Activated CD4-positive, alpha-beta memory T cell treated with anti-CD3 and anti-CD28 coated beads for 36 hours (primary cell): ENCODE measurements at regions not wholly inside any gene's neighbourhood (a gene's known extent, or its start where the extent isn't known, plus 50 kb on each side); places are given as distances from the start of the nearest gene placed in this dataset.
"Not testable (repeated sequence)": the region's sequence is repeated elsewhere in the genome, so short reads cannot be mapped to it uniquely, and the experiment has no call there.

ENCODE experiments used
- CTCF ChIA-PET: fragments of 350-600 bp; sonication (Branson Sonifier 250); formaldehyde crosslinking; loops from one replicate; lab custom pipeline; 2021; ENCODE audit warnings: antibody characterized with exemption, inconsistent platforms; lab: Charles Lee
- POLR2A ChIA-PET: fragments of 350-600 bp; sonication (Branson Sonifier 250); formaldehyde crosslinking; loops from one replicate; lab custom pipeline; 2021; ENCODE audit warnings: antibody characterized with exemption; lab: Charles Lee
- DNase-seq: peaks from one replicate; pipeline ENCODE4 v3.0.0-alpha.2; 2020
- H3K27ac Mint-ChIP-seq: one replicate; pipeline ENCODE4 v1.8.0; 2021; ENCODE audit warnings: mixed read lengths
- H3K27me3 Mint-ChIP-seq: one replicate; pipeline ENCODE4 v1.8.0; 2021; ENCODE audit warnings: mixed read lengths
- H3K36me3 Mint-ChIP-seq: one replicate; pipeline ENCODE4 v1.8.0; 2021; ENCODE audit warnings: mixed read lengths
- H3K4me1 Mint-ChIP-seq: one replicate; pipeline ENCODE4 v1.8.0; 2021; ENCODE audit warnings: low read depth, mixed read lengths
- H3K4me3 Mint-ChIP-seq: one replicate; pipeline ENCODE4 v1.8.0; 2021; ENCODE audit warnings: mild to moderate bottlenecking, mixed read lengths
- H3K9me3 Mint-ChIP-seq: one replicate; pipeline ENCODE4 v1.8.0; 2021; ENCODE audit warnings: mixed read lengths
- intact Hi-C: fragments of 100-400 bp; cut with micrococcal nuclease; formaldehyde crosslinking; loops from one replicate; pipeline ENCODE4 v1.15.1; 2023

GRCh38 chr12:63007726-63008125 is 72.8 kb upstream of the PPM1H start:
- Mint-ChIP-seq H3K4me3 (no peak overlapping the region), H3K4me1 (no peaks in the 10 kb centered on the region), H3K9me3 (peaks cover 2% of the 10 kb centered on the region), H3K27me3 (no peaks in the 10 kb centered on the region), H3K27ac (no peak overlapping the region), H3K36me3 (no peaks in the 10 kb centered on the region)
- no peak for DNase-seq
- CTCF ChIA-PET, result no interaction called here
- intact Hi-C loops, result no loop called here
- POLR2A ChIA-PET, result no interaction called here

DNA sequence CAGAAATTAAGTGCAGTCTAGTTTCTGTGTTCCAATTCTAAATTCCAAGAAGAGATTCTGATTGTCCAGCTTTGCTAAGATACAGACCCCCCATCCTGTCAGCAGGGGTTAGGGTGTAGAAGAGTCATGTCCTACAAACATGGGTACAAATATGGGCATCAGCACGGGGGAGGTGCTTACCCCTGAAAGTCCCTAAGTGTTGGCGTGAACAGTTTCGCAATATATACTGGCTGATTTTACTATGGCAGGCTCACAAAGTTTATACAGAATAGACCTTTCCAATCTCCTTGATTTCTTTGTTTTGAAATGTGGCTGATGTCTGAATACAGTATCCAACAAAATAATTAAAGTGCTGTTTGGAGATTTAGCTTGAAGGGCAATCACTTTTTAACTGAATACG is 71.6 kb upstream of the PPM1H start:
- no peaks in the 10 kb centered on the region for H3K4me1 Mint-ChIP-seq
- no peak overlapping the region for H3K4me3 Mint-ChIP-seq
- no peak overlapping the region for H3K27ac Mint-ChIP-seq
- H3K36me3 Mint-ChIP-seq, result no peaks in the 10 kb centered on the region
- H3K27me3 Mint-ChIP-seq, result no peaks in the 10 kb centered on the region
- intact Hi-C loops, result no loop called here
- CTCF ChIA-PET, result no interaction called here
- POLR2A ChIA-PET, result no interaction called here
- DNase-seq, result no peak
- H3K9me3 Mint-ChIP-seq, result peaks cover 2% of the 10 kb centered on the region

GRCh38 chr12:63005382-63005781 is 70.4 kb upstream of the PPM1H start:
- Mint-ChIP-seq H3K4me3 (no peak overlapping the region), H3K27me3 (no peaks in the 10 kb centered on the region), H3K9me3 (peaks cover 2% of the 10 kb centered on the region), H3K36me3 (no peaks in the 10 kb centered on the region), H3K4me1 (no peaks in the 10 kb centered on the region), H3K27ac (no peak overlapping the region)
- intact Hi-C loops, result no loop called here
- DNase-seq, result no peak
- CTCF ChIA-PET, result no interaction called here
- POLR2A ChIA-PET, result no interaction called here

DNA sequence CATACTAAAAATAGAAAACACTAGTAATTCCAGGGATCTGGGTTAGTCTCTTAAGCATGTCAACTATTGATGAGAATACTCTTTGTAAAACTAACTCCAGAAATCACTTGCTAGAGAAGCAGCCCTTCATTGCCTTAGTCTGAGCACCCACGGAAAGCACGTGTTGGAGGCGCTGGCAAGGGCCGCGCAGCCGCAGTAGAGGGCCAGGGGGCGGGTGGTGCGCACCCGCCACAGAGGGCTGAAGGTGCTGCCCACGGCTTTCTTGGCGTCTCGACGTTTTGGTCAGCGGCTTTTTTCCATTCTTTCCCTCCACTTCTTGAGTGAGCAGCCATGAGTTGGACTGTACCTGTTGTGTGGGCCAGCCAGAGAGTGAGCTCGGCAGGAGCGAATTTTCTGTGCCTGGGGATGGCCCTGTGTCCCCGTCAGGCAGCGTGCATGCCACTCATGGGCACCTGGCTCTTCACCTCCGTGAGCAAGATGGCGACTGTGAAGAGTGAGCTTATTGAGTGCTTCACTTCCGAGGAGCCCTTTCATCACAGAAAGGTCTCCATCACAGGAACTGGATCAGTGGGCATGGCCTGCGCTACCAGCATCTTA is 68.4 kb upstream of the PPM1H start:
- CTCF ChIA-PET, result no interaction called here

GRCh38 chr12:63002059-63002458 is 67.1 kb upstream of the PPM1H start:
- CTCF ChIA-PET, H3K4me1 Mint-ChIP-seq, H3K9me3 Mint-ChIP-seq, H3K4me3 Mint-ChIP-seq, DNase-seq, H3K36me3 Mint-ChIP-seq, H3K27me3 Mint-ChIP-seq, H3K27ac Mint-ChIP-seq, intact Hi-C loops: not testable (repeated sequence)
- POLR2A ChIA-PET, result interaction anchor here (0.8 kb wide), 1 partner anchor 66 kb away, joined by 3 read pairs; no protein-coding TSS in a partner anchor

More for the DNA sequence above, 68.4 kb upstream of the PPM1H start:
- no peak overlapping the region for H3K27ac Mint-ChIP-seq
- H3K9me3 Mint-ChIP-seq, result peaks cover 2% of the 10 kb centered on the region
- intact Hi-C loops, result no loop called here
- H3K4me3 Mint-ChIP-seq, result no peak overlapping the region
- DNase-seq, result no peak
- H3K27me3 Mint-ChIP-seq, result no peaks in the 10 kb centered on the region
- POLR2A ChIA-PET, result no interaction called here
- no peaks in the 10 kb centered on the region for H3K4me1 Mint-ChIP-seq
- H3K36me3 Mint-ChIP-seq, result no peaks in the 10 kb centered on the region

GRCh38 chr12:62998454-62998853 is 63.5 kb upstream of the PPM1H start:
- Mint-ChIP-seq H3K36me3 (no peaks in the 10 kb centered on the region), H3K9me3 (peaks cover 1% of the 10 kb centered on the region), H3K4me3 (no peak overlapping the region), H3K27me3 (no peaks in the 10 kb centered on the region), H3K27ac (no peak overlapping the region), H3K4me1 (no peaks in the 10 kb centered on the region)
- no peak for DNase-seq
- intact Hi-C loops, result no loop called here
- POLR2A ChIA-PET, result no interaction called here
- CTCF ChIA-PET, result no interaction called here

- no peaks in the 10 kb centered on the region for H3K27me3 Mint-ChIP-seq
- H3K36me3 Mint-ChIP-seq, result no peaks in the 10 kb centered on the region
- no peaks in the 10 kb centered on the region for H3K4me1 Mint-ChIP-seq
- intact Hi-C loops, result no loop called here
- H3K4me3 Mint-ChIP-seq, result no peak overlapping the region
- no peak for DNase-seq
- no peak overlapping the region for H3K27ac Mint-ChIP-seq
- H3K9me3 Mint-ChIP-seq, result no peaks in the 10 kb centered on the region
- ChIA-PET CTCF (interaction anchor here (0.8 kb wide), 1 partner anchor 223 kb away, joined by 3 read pairs; no protein-coding TSS in a partner anchor), POLR2A (no interaction called here)
These were observed 60.1 kb upstream of the PPM1H start for GRCh38 chr12:62995097-62995496.

- Mint-ChIP-seq H3K36me3 (no peaks in the 10 kb centered on the region), H3K4me1 (no peaks in the 10 kb centered on the region), H3K9me3 (no peaks in the 10 kb centered on the region), H3K27me3 (no peaks in the 10 kb centered on the region), H3K4me3 (no peak overlapping the region), H3K27ac (no peak overlapping the region)
- POLR2A ChIA-PET, result no interaction called here
- intact Hi-C loops, result no loop called here
- DNase-seq, result no peak
- CTCF ChIA-PET, result no interaction called here
These were observed 51.9 kb upstream of the PPM1H start for GRCh38 chr12:62986844-62987243.
